ENCODE measurements at regions not wholly inside any gene's neighbourhood (a gene's known extent, or its start where the extent isn't known, plus 50 kb on each side); places are given as distances from the start of the nearest gene placed in this dataset.

GRCh38 chr15:87345961-87346360, 910.6 kb downstream of the NTRK3 start:
- ATAC-seq (ENCODE audit: insufficient read depth, low read depth), result no peak
- H3K4me1 ChIP-seq (ENCODE audit: insufficient read depth, low read length), result no peaks in the 10 kb centered on the region

GRCh38 chr15:87343966-87344365, 912.6 kb downstream of the NTRK3 start:
- Histone ChIP-seq H3K4me1 (ENCODE audit: insufficient read depth, low read length) (no peaks in the 10 kb centered on the region), H3K36me3 (ENCODE audit: insufficient read depth, low read length) (no peaks in the 10 kb centered on the region), H3K9ac (ENCODE audit: low read depth, low read length) (no peak overlapping the region), H3K9me3 (ENCODE audit: insufficient read depth, low read length, severe bottlenecking) (no peaks in the 10 kb centered on the region), H3K27me3 (ENCODE audit: insufficient read depth, low read length, poor library complexity) (no peaks in the 10 kb centered on the region), H2AFZ (ENCODE audit: low read depth, low read length) (no peak overlapping the region), H3K4me2 (ENCODE audit: insufficient read depth, low read length) (no peak overlapping the region), H3K4me3 (ENCODE audit: low read depth in 1 of 2, low read length in 2 of 2) (no peak overlapping the region), H3K79me2 (ENCODE audit: insufficient read depth, low read length) (no peaks in the 10 kb centered on the region), H4K20me1 (ENCODE audit: insufficient read depth, low read length) (no peaks in the 10 kb centered on the region), H3K27ac (ENCODE audit: low read length) (no peak overlapping the region)
- DNase-seq (no peak), ATAC-seq (ENCODE audit: insufficient read depth, low read depth) (no peak)
- TF ChIP-seq EZH2 (IDR thresholded peaks at IDR 0.05; ENCODE audit: borderline replicate concordance, low read depth, low read length, severe bottlenecking) (no peak), CTCF (IDR thresholded peaks at IDR 0.05; ENCODE audit: borderline replicate concordance, extremely low read depth, low read length, poor library complexity, severe bottlenecking) (no peak)

More at GRCh38 chr15:87345961-87346360, 910.6 kb downstream of the NTRK3 start:
- Histone ChIP-seq H3K9me3 (ENCODE audit: insufficient read depth, low read length, severe bottlenecking) (no peaks in the 10 kb centered on the region), H4K20me1 (ENCODE audit: insufficient read depth, low read length) (no peaks in the 10 kb centered on the region), H3K36me3 (ENCODE audit: insufficient read depth, low read length) (no peaks in the 10 kb centered on the region), H3K4me3 (ENCODE audit: low read depth in 1 of 2, low read length in 2 of 2) (no peak overlapping the region), H2AFZ (ENCODE audit: low read depth, low read length) (no peak overlapping the region), H3K9ac (ENCODE audit: low read depth, low read length) (no peak overlapping the region), H3K4me2 (ENCODE audit: insufficient read depth, low read length) (no peak overlapping the region), H3K27me3 (ENCODE audit: insufficient read depth, low read length, poor library complexity) (no peaks in the 10 kb centered on the region), H3K27ac (ENCODE audit: low read length) (no peak overlapping the region), H3K79me2 (ENCODE audit: insufficient read depth, low read length) (no peaks in the 10 kb centered on the region)
- TF ChIP-seq CTCF (IDR thresholded peaks at IDR 0.05; ENCODE audit: borderline replicate concordance, extremely low read depth, low read length, poor library complexity, severe bottlenecking) (no peak), EZH2 (IDR thresholded peaks at IDR 0.05; ENCODE audit: borderline replicate concordance, low read depth, low read length, severe bottlenecking) (no peak)
- no peak for DNase-seq

GRCh38 chr15:87340370-87340769, 916.2 kb downstream of the NTRK3 start:
- H3K79me2 ChIP-seq (ENCODE audit: insufficient read depth, low read length), result no peaks in the 10 kb centered on the region
- H3K27me3 ChIP-seq (ENCODE audit: insufficient read depth, low read length, poor library complexity), result no peaks in the 10 kb centered on the region
- H3K9ac ChIP-seq (ENCODE audit: low read depth, low read length), result no peak overlapping the region
- no peak for DNase-seq
- H3K4me2 ChIP-seq (ENCODE audit: insufficient read depth, low read length), result no peak overlapping the region
- no peak for ATAC-seq (ENCODE audit: insufficient read depth, low read depth)
- no peak overlapping the region for H3K27ac ChIP-seq (ENCODE audit: low read length)
- H2AFZ ChIP-seq (ENCODE audit: low read depth, low read length), result no peak overlapping the region
- H4K20me1 ChIP-seq (ENCODE audit: insufficient read depth, low read length), result no peaks in the 10 kb centered on the region
- H3K9me3 ChIP-seq (ENCODE audit: insufficient read depth, low read length, severe bottlenecking), result no peaks in the 10 kb centered on the region
- H3K36me3 ChIP-seq (ENCODE audit: insufficient read depth, low read length), result no peaks in the 10 kb centered on the region
- TF ChIP-seq EZH2 (IDR thresholded peaks at IDR 0.05; ENCODE audit: borderline replicate concordance, low read depth, low read length, severe bottlenecking) (no peak), CTCF (IDR thresholded peaks at IDR 0.05; ENCODE audit: borderline replicate concordance, extremely low read depth, low read length, poor library complexity, severe bottlenecking) (no peak)
- no peak overlapping the region for H3K4me3 ChIP-seq (ENCODE audit: low read depth in 1 of 2, low read length in 2 of 2)
- H3K4me1 ChIP-seq (ENCODE audit: insufficient read depth, low read length), result no peaks in the 10 kb centered on the region

- Histone ChIP-seq H4K20me1 (ENCODE audit: insufficient read depth, low read length) (no peaks in the 10 kb centered on the region), H3K4me3 (ENCODE audit: low read depth in 1 of 2, low read length in 2 of 2) (no peak overlapping the region), H3K79me2 (ENCODE audit: insufficient read depth, low read length) (no peaks in the 10 kb centered on the region), H3K9me3 (ENCODE audit: insufficient read depth, low read length, severe bottlenecking) (no peaks in the 10 kb centered on the region), H3K4me2 (ENCODE audit: insufficient read depth, low read length) (no peak overlapping the region), H3K27ac (ENCODE audit: low read length) (no peak overlapping the region), H3K36me3 (ENCODE audit: insufficient read depth, low read length) (no peaks in the 10 kb centered on the region), H2AFZ (ENCODE audit: low read depth, low read length) (no peak overlapping the region), H3K27me3 (ENCODE audit: insufficient read depth, low read length, poor library complexity) (no peaks in the 10 kb centered on the region), H3K4me1 (ENCODE audit: insufficient read depth, low read length) (no peaks in the 10 kb centered on the region), H3K9ac (ENCODE audit: low read depth, low read length) (no peak overlapping the region)
- TF ChIP-seq CTCF (IDR thresholded peaks at IDR 0.05; ENCODE audit: borderline replicate concordance, extremely low read depth, low read length, poor library complexity, severe bottlenecking) (no peak), EZH2 (IDR thresholded peaks at IDR 0.05; ENCODE audit: borderline replicate concordance, low read depth, low read length, severe bottlenecking) (no peak)
- ATAC-seq (ENCODE audit: insufficient read depth, low read depth) (no peak), DNase-seq (no peak)
Measured at GRCh38 chr15:87326269-87326668, 930.3 kb downstream of the NTRK3 start.
